ENCODE measurements at regions not wholly inside any gene's neighbourhood (a gene's known extent, or its start where the extent isn't known, plus 50 kb on each side); places are given as distances from the start of the nearest gene placed in this dataset.

DNA sequence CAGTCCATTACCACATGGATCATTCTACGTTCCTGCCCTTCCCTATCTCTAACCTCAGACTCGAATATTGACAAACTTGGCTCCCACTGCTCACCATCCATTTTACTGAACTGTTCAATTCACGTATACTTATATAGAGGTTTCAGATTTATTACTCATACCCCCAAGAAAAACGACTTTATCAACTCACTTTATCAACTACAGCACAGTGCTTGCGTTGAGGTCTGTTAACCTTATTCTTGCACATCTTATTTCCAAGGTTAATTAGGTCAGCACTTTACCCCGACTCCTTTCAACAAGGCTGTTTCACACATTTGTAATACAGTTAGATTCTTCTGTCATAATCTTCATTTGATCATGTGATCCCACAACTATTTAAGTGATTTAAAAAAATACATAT lies 162.3 kb upstream of the AHR start:
- TF ChIP-seq CTCF (IDR thresholded peaks at IDR 0.05; ENCODE audit: low read length) (no peak), EZH2 (IDR thresholded peaks at IDR 0.05; ENCODE audit: borderline replicate concordance, low read length) (no peak)
